NCI-H226 (cell line): ENCODE measurements at regions not wholly inside any gene's neighbourhood (a gene's known extent, or its start where the extent isn't known, plus 50 kb on each side); places are given as distances from the start of the nearest gene placed in this dataset.

Experiments
- DNase-seq: peaks from one replicate; pipeline ENCODE4 v3.0.0-alpha.2; 2015

DNA sequence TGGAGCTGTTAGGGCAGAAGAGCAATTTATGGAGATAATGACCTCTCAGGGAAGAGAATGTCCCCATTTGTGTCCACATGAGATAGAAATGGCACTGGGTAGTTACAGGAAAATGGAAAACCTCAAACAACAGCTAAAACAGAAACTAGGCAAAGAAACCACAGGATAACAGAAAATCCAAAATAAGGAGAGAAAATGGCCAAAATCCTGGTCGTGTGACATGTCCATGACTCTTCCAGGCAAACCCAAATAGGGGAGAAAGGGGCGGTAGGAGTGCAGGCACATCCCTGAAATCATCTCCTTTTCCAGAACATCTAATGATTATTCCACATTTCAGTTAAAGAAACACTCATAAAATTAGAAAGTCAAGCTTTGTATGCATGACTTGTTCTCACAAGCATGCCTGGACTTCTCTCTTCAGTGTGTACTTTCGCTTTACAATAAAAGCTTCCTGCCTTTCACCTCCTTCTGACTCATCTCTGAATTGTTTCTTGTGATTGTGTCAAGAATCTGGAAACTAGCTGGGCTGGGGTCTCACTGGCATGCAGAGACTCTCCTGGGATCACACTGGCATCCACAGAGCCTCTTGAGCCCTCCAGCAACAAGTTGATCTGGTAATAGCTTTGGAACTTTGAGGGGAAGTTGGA, 171.4 kb upstream of the ZP4 start:
- DNase-seq, result no peak

DNA sequence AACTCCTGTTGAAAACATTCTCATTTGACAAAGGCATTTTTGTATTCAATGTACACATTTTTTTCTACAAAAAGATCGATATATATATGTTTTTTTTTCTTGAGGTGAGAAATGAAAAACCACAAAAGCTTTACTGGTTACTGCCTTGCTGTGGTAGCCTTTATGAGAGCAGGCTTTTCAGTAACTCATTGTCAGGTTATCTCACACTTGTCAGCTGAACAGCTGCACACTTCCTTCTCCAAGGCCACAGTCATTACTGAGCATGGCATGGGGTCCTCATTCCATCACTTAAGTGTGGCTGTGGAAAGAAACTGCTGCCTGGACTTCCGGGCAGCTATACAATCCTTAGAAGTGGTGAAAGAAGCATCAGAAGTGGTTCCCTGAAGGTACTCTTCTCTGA, 169.3 kb upstream of the ZP4 start:
- DNase-seq, result no peak

DNA sequence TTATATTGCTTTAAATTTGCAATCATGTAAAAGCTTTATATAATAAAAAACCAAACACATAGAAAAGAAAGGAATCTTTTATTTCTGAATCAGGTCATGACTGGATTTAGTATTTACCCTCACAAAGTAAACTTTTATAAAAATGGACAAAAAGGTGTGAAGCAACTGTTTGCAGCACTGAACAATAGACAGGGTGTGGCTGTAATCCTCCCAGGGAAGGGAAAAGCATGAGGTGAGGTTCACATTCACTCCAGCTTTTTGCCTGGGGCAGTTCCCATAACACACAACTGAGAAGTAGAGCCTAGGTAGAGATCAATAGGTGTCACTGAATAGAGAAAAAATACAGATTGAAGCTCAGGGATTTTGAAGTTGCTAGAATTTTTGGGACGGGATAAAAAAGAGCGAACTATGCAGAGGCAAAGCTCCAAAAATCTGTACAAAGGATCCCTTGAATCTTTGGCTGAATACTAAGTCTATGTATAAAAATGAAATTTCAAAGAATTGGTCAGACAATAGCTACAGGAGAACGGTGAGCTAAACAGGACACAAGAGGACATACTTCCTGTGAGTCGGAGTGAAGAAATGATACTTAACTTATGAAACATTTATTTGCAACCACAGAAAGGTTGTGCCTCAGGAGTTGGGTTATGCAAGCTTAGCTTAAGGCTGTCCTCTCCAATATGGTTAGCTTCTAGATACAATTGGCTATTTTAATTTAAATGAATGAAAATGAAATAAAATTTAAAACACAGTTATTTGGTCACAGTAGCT, 162.0 kb upstream of the ZP4 start:
- DNase-seq, result no peak

DNA sequence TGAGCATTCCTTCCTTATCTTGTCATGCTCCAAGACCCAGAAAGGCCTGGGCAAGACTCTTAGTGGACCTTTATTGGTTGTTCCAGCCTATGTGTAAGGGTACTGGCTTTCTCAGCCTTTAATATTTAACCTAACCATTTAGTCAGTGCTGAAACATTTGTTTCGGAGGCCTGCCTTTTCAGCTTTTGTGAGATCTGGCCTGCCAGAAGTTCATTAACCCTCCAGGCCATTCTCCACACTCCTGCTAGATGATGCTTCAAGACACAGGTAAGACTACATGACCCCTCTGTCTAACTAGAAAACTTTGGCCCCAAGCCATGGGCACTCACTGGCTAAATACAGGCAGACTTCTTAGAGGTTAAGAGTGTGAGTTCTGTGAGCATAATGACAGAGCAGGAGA, 138.4 kb upstream of the ZP4 start:
- DNase-seq, result no peak

DNA sequence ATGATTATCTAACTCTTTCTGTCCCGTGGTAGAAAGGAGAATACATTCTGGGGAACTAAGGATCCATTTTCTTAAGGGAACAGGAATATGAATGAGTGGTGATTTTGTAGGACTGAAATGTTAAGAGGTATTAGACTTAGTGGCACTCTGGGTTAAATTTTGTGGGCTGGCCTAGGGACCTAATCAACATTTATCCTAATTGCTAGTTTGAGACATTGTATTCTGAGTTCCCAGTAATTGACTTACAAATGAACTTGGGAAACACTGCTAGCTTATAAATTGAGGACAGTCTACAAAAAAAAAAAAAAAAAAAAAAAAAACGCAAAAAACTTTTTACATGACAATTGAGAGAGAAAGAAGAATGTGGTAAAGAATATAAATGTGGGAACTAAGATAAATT, 136.6 kb upstream of the ZP4 start:
- DNase-seq, result no peak

DNA sequence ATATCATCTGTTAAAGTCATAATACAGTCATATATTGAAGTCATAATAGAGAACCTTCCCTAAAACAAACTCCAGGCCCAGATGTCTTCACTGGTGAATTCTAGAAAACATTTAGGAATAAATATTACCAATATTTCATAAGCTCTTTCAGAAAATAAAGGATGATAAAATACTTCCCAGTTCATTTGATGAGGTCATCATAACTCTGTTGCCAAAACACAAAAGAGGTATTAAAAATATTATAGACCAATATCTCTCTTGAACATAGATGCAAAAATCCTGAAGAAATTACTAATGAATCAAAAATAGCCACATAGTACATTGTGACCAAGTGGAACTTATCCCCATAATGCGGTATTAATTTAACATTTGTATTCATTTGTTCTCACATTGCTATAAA, 132.4 kb upstream of the ZP4 start:
- no peak for DNase-seq

DNA sequence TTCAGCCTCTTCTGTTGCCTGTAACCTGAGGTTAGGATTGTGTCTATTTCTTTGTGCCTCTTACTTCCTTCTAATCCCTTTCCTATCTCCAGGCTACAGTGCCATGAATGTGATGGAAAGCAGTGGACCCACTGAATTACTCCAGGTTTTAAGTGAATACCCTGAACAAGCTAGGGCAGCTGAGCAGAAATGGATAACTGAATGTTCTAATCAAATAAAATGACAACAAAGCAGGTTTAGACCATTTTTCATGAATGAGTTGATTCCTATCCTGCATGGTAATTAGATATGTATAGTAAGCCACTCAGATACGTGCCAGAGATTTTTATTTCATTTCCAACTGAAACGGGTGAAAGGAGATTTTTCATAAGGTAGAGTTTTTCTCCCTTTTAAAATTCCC, 127.5 kb upstream of the ZP4 start:
- no peak for DNase-seq

DNA sequence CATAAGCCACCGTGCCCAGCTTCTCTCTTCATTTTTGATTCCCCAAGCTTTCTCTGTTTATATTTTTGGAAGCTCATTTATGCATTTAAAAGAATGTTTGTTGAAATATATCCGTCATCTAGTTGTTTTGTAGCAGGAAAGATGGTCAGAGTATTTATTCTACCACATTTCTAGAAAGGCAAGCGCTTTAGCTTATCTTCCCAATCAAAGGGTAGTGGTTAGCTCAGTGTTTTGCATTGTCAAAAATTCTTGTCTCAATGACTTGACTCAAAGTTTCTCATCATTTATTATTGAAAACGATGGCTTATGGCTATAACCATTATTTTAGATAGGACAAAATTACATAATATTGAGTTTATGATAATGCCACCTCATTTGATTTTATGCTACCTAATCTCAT, 116.1 kb upstream of the ZP4 start:
- DNase-seq, result no peak

DNA sequence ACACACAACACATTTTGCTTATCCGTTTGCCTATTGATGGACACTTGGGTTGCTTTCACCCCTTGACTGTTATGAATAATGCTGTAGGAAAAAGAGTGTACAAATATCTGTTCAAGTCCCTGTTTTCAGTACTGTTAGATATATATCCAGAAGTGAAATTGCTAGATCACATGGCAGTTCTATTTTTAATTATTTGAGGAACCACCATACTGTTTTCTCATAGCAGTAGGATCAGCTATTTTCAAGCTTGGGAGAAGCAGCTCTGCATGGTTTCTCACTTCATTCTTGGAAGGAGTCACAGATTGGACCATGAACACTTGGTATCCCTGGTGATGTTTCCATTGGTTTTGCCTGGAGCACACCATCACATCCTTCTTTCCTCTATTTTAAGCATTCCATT, 114.4 kb upstream of the ZP4 start:
- no peak for DNase-seq

DNA sequence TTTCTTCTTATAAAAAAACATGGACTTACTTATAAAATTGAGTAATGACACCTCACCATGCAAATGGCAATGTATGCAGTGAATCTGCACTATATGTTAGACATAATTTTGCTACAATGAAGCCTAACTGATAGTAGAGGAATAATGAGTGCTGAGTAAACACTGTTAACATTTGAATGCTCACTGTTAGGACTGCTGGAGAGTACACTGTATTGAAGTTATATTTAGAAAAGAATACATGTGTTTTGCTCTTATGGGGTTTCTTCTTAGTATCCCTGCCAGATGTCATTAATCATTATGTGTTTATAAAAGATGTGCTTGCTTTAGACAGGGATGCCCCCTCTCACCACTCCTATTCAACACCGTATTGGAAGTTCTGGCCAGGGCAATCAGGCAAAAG, 111.1 kb upstream of the ZP4 start:
- DNase-seq, result no peak

DNA sequence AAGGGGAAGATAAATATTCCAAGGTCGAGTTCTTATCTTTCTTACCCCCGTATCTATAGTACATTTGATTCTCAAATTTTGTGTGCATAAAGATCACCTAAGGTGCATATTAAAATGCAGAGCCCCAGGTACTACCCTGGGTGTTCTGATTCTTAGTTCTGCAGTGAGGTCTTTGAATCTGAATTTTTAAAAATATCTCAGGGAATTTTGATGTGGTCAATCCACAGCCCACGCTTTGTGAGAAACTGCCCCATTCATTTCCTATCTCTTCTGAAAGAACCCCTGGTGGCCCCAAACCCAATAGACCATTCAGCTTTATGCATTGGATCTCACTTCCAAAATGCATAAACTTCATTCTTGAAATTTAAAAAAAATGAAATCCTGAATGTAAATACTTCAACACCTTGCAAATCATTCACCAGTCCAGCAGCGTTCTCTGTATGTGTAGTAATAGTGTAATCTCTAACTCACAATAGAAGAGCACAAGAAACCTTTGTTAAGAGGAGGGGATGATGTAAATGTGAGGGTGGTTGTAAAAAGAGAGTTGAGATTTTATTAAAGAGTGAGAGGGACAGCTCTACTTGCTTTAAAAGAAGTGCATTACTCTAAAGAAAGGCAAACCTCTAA, 108.8 kb upstream of the ZP4 start:
- DNase-seq, result no peak

DNA sequence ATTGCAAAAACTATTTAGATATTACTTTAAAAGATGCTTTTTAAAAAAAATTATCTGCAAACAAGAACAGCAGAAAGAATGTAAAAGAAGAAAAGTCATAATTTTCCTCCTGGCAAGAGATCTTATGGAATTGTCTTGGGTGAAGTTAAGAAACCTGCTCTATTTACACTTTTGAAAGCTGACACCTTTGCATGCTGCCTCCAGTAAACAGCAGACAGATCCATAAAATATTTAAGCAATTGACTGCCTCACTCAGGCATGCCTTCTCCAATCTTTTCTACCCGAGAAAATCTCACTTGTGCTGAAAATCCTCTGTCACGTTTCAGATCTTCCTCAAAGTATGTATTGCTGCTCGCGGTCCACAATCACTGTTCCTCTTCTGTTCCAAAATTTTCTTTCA, 107.9 kb upstream of the ZP4 start:
- no peak for DNase-seq

DNA sequence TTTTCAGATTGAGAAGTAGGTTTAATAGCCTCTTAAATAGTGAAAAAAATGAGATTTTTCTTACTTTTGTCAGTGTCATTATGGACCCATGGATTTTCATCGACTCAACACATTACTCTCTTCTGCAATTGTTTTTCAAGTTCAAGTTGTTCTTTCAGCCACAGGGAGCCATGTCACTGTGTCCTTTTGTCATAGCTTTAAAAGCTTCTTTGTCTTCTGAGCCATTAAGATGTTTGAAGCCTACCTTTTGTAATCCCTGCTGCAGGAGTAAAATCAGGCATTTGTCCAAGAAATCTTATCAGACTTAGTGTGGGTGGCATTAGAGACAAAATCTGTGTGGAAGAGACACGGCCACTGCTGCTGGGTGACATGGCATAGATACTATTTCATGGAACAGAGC, 92.8 kb upstream of the ZP4 start:
- no peak for DNase-seq

DNA sequence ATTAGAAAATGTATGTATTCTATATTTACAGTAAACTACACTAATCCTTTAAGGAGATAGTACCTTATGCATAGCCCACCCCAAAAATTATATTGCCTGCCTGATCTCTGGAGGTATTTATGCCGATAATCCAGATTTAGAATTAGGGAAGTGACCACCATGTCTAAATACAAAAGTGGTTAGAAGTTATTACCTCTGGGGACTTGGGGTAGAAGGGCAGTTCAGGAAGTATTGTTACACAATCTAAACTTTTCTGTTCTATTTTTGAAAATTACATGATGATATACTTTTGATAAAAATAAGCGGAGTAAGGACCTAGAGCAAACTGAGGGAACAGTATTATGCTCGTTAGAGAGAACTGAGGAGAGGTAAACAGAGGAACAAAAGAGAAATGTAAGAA, 90.5 kb upstream of the ZP4 start:
- no peak for DNase-seq

DNA sequence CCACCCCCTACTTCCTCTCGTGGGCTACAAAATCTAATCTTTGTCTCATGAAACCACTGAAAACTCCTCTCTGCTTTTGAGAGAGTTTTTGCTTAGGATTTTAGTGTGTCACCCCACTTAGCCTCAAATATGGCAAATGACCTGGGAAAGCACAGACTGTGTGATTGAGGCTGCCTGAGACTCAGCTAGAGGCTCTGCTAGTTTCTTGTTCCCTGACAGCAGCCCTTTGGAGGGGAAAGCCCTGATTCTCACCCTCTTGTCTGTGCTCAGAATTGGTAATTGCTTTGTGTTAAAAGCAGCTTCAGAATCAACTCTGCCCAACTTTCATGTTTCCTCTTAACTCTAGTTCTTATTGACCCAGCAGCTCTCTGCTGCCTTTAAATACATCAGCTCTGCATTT, 85.6 kb upstream of the ZP4 start:
- DNase-seq, result no peak

DNA sequence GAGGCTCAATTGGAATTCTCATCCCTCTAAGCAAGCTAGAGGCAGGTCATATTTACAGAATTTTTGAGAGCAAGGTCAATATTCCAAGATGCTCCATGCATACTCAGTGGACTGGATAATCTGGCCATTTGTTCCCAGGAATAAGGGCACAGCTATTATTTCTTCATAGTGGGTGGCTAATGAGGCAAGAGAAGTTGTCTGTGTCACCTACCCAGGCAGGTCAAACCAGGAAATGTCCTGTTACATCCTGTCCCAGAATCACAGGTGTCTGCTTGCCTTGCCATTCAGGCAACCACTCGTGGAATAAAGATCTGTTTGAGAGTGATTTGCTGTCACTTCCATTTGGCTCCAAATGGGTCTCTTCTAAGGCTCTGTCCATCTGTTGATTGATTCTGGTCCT, 85.2 kb upstream of the ZP4 start:
- DNase-seq, result no peak

DNA sequence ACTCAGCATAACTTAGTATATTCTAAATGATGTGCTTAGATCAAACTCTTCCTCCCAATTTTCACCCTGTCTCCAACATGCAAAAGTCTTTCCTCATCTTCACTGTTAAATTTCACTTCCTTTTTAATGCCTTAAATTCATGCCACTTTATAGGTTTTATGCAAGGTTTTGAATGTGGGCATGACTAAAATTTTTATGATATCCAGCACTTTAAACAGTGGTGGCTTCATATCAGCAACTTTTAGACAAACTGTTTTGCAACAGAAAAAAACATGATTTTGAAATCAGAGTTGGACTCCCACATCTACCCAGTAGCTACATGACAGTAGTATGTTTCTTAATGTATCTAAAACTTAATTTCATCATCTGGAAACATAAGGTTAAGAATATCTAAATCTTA, 84.7 kb upstream of the ZP4 start:
- DNase-seq, result no peak

DNA sequence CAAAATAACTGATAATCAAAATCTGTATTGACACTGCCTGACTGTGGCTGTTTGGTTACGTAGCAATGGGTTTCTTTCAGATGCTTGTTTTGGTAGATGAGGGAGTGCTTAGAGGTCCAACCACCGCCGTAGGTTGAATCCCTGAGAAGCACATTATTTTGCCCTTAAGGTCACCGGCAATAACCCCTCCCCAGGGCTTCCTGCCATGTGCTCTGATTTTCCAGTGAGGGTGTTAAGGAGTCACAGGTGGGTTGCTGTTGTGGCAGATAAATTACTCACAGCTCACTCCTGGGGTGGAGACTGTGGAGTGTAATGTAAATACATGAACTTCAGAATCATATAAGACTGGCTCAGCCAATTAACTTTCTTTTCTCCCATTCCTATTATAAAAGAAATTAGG, 81.5 kb upstream of the ZP4 start:
- no peak for DNase-seq

DNA sequence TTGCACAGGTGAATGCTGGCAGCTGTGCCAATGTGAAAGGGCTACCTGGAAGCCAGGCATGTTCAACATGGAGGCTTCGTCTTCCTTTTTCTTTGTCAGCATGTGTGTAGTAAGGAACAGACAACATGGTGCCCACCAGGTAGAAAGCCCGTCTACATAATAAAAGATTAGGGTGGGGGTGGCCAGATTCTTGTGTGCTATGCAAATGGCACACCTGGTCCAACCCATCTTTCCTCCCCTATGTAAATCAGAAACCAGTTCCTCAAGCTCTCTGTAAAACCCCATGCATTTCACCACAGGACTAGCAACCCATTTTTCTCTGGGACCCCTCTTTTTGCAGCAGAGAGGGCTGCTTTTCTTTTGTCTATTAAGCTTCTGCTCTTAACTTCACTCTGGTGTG, 72.3 kb upstream of the ZP4 start:
- no peak for DNase-seq

DNA sequence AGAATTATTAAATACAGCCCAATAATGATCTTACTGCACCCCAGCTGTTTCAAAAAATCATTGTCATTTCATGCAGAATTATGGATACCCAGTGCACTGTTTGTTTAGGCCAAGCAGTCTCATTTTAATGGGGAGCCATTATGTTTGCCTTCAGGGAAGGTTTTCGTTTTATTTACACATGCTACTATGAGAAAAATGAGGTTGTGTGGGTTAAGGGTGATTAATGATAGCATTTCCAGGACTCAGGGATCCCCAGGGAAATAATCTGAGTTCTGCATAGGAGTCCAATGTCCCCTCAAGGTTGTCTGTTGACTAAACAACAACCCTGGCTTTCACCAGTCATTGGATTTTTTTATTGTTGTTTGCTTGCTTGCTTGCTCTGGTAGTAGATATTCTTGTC, 71.0 kb upstream of the ZP4 start:
- DNase-seq, result no peak

DNA sequence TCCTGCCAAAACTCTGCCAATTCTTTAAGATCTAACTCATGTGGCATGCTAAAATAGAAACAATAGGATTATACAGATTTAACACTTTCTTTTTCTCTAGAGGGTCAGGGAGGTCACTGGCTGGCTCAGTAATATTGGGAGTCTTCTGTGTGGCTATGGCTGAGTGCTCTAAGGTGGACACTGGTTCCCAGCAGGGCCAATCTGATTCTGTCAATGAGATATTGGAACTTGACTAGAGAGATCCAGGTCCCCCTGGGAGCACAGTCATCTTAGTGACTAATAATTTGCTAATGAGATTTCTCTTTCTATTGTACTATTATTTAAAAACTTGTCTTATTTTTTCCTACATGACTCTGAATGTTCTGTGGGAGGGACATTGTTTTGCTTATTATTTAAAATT, 69.1 kb upstream of the ZP4 start:
- DNase-seq, result no peak

DNA sequence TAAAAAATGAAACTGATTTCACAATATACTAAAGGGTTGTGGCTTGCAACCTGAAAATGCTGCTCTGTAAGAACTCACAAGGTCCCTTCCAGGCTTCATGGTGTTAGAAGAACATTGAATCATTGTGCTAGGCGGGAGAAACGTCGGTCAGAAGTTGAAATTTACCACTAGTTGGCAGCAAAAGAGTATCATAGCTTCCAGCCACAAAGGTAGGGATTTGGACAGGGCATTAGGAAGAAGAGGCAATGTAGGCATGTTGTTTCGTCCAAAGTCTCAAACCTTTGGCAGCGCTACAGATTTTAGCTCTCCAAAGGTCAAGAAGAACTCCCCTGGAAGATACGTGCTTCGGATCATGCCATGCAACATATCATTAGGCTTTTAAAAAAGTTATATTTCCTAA, 62.5 kb upstream of the ZP4 start:
- no peak for DNase-seq
